Activated CD4-positive, alpha-beta T cell treated with anti-CD3 and anti-CD28 coated beads, Interleukin-2, amount 50 U/mL, for 48 hours (primary cell): ENCODE measurements at regions not wholly inside any gene's neighbourhood (a gene's known extent, or its start where the extent isn't known, plus 50 kb on each side); places are given as distances from the start of the nearest gene placed in this dataset.

Experiments used
- DNase-seq, 2 experiments: peaks; one replicate each; pipeline ENCODE4 v3.0.0-alpha.2; 2020

GRCh38 chr2:129901754-129902415 lies 77.6 kb upstream of the RAB6C start:
- DNase-seq: no peak

GRCh38 chr2:129902731-129903585 lies 76.5 kb upstream of the RAB6C start:
- DNase-seq: no peak

DNA sequence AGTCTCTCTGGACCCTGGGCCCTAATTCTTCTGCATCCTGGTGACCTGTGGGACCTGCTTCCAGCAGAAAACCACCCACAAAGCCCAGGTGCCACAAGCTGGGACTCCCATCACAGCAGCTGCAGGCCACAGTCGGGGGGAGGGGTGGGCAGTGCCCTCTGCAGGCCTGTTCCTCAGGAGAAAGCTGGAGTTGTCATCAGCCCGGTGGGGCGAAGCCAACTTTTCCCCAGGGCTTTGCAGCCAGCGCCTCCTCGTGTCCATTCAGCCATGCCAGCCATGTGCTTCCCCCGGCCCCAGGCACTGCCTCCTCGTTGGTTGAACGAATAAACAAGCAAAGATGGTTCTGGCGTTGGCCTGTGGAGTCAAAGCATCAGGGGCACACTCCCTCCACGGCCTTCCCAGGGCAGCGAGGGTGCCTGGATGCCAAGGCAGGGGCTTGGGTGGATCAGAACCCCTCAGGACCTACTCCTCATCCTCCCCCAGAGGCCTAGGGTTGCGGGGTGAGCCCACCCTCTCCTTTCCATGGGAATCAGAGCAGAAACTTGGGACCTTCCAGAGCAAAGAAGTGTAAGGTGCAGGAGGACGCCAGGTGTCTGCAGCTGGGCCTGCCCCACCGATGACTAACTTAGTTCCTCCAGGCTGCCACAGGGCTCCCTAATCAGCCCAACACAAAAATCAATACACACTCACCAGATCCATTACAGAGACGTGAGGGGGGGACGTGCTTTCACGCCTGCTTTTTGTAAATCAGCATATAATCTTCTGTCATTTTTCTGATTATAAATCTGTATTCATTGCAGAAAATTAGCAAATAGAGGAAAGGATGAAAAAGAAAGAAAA lies 75.7 kb upstream of the RAB6C start:
- DNase-seq: no peak

DNA sequence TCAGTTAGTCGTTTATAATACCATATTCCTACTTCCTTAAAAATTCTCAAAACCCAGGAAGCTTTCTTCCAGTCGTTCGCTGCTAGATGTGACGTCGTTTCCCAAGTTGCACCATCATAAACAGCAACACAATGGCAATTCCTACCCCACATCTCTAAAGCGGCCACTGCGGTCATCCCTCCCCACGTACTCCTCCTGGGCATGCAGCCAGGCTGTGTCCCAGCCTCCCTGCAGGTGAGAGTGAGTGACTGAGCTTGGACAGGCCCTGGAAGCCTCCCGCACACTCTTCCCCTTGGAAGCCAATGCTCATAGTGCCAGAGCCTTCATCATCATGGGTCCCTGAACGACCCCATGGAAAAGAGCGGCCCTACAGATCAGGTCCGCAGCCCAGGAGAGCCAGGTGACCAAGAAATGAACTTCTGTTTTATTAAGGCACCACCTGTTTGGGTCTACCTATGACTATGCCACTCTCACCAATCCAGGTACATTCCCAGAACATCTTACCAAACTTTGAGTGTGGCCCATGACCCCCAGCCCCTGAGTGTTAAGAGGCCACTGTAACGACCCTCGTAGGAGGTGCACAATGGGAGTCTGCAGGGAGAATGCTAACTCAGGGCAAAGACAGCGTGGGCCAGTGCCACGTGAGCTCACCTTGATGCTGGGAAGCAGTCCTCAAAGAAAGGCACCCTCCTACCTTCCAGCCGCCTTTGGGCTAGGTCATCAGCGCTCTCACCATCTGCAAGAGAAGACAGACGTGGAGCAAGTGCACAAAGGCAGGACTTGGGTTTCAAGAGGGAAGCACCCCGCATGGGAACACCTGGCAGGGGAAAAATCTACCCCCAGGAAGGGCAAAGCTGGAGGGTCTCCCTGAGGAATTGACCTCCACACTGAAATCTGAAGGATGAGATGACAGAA lies 74.7 kb upstream of the RAB6C start:
- no peak for DNase-seq

GRCh38 chr2:129905664-129906081 lies 73.8 kb upstream of the RAB6C start:
- no peak for DNase-seq

- DNase-seq: no peak
Measured at GRCh38 chr2:129906139-129906860, 73.2 kb upstream of the RAB6C start.

- DNase-seq: no peak
Measured at GRCh38 chr2:129906861-129907235, 72.6 kb upstream of the RAB6C start.

DNA sequence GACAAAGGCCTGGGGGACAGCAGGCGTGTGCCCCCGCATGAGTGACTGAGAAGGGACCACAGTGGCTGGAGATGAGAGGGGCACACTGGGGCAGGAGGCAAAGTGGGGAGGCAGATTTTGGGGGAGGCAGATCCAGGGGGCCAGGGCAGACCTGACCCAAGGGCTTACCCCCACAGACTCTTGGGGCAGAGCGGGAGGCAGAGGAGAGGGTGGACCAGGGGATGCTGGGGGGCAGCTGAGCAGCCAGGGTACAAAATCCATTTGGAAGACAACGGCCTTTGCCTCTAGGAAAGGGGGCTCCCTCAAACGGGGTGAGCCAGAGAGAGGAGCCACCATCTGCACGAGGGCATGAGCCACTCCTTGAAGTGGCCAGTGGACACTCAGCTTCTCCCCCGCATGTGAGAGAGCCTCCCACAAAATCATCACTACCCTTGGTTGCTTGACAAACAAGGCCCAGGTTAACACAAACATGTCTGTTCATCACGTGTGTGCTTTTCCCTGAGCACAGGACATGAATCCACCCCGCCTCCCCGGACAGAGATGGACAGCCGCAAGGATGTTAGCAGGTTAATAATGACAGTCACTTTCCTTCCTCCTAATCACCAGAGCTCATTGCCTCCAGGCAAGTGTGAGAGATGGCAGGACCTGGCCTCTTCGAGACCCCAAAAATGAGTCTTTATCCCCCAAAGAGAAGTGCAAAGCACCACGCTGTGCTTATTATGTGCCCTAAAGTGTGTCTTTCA lies 72.0 kb upstream of the RAB6C start:
- no peak for DNase-seq

DNA sequence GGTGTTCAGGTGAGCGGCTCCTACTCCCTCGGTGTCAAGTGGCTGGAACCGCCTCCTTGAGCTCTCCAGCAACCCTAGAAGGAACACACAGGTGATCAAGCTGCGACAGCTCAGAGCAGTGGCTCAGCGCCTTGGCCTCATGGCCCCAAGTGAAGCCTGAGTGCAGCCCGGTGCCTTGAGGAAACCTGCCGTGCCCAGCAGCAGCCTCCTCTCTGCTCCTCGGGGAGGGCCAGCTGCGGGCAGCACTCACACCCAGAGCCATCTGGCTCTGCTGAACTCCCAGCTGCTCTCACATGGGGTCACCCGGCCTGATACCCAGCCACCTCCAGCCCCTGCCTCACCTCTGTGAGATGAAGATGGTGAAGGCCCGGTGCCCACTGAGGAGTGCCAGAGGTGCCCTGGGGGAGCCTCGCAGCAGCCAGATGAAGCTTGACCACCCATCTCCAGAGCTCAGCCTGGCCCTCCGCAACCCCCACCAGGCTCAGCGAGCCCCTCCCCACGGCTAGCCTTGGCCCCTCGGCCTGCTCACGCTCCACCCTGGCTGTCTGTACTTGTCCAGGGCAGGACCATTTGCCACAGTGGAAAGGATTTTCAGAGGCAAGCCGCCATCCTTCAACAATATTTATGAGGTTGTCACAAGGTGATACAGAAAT lies 70.6 kb upstream of the RAB6C start:
- no peak for DNase-seq

- DNase-seq: no peak
Measured at GRCh38 chr2:129909651-129910418, 69.6 kb upstream of the RAB6C start.

- no peak for DNase-seq
Measured at GRCh38 chr2:129910446-129911362, 68.8 kb upstream of the RAB6C start.

DNA sequence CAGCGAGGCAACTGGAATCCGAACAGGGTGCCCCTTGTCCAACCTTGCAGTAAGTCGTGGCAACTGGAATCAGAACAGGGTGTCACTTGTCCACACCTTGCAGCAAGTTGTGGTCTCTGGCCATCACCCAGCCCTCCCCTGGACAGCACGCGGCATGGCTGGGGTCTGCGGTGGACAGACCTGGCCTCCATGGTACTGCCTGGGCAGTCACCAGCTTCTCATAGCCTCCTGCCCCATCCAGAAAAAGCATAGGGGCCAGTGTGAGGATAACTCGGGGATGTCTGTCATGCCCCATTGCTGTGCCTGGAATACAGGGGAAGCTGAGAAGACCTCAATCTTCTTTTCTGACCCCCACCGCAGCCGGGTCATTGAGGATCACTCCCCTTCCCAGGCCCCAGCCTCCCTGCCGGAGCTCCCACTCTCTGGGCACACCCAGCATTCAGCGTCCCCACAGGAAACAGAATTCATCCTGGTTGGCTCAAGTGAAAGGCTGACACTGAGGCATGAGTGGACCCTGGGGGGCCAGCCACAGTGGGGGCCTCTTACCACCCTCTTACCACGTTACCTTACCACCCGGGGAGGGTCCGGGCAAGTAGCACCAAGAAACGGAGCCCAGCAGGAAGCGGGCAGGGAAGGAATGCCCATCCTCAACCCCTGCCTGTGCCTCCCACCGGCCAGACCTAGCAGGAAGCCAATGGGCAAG lies 68.0 kb upstream of the RAB6C start:
- no peak for DNase-seq

GRCh38 chr2:129912066-129912820 lies 67.2 kb upstream of the RAB6C start:
- no peak for DNase-seq

GRCh38 chr2:129912871-129913694 lies 66.4 kb upstream of the RAB6C start:
- no peak for DNase-seq

- no peak for DNase-seq
Measured at GRCh38 chr2:129913695-129914495, 65.6 kb upstream of the RAB6C start.
